Activated CD8-positive, alpha-beta memory T cell treated with anti-CD3 and anti-CD28 coated beads for 24 hours (primary cell): ENCODE measurements at regions not wholly inside any gene's neighbourhood (a gene's known extent, or its start where the extent isn't known, plus 50 kb on each side); places are given as distances from the start of the nearest gene placed in this dataset.
"Not testable (repeated sequence)": the region's sequence is repeated elsewhere in the genome, so short reads cannot be mapped to it uniquely, and the experiment has no call there.

Experiments
- DNase-seq: peaks from one replicate; pipeline ENCODE4 v3.0.0-alpha.2; 2020

DNA sequence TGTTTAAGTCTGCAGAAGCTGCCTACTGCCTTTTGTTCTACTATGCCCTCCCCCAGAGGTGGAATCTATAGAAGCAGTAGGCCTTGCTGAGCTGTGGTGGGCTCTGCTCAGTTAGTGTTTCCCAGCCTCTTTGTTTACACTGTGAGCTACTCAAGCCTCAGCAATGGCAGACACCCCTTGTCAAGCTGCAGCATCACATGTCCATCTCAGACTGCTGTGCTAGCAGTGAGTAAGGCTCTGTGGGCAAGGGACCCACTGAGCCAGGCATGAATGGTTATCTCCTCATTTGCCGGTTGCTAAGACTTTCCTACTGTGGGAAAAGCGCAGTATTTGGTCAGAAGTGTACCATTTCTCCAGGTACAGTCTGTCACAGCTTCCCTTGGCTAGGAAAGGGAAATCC lies 167.4 kb upstream of the IGFBP3 start:
- DNase-seq, result not testable (repeated sequence)

DNA sequence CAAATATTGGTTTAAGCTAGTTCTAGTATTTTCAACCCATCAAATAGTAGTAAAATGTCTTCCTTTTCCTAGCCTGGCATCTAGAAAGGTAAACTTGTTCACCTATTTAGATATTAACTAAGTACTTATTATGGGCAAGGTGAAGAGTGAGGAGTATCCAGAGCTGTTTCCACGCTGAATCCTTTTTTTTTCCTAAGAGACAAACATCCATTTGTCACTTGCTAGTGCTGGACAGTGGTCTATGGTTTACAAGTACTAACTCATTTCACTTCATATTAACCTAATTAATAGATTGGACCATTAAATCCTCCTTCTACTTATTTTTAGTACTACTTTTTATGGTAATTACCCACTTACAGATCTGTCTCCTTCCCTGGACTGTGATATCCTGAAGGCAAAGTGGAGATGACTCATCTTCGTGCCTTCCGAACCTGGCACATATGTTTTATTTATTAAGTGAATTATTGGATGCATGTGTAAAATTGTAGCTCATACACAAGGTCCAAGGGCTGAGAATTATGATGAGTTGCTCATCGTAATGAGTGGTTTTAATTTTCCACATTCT lies 159.6 kb upstream of the IGFBP3 start:
- no peak for DNase-seq

DNA sequence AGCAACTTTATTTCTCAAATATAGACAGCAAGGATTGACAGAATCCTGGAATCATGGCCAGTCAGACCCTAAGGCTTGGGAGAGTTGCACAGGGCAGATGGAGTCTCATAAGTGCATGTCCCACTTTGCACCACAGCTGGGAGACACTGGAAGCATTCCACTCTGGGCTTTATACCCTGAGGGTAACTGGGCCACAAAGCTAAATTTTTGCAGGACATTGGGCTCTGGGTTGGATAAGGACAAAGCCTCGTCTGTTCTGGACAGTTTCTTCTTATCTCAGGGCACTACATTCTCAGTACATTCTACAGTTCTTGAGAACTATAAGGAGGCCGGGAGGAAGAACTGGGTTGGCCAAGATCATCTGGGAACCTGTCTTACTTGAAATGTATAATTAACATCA lies 158.3 kb upstream of the IGFBP3 start:
- no peak for DNase-seq

DNA sequence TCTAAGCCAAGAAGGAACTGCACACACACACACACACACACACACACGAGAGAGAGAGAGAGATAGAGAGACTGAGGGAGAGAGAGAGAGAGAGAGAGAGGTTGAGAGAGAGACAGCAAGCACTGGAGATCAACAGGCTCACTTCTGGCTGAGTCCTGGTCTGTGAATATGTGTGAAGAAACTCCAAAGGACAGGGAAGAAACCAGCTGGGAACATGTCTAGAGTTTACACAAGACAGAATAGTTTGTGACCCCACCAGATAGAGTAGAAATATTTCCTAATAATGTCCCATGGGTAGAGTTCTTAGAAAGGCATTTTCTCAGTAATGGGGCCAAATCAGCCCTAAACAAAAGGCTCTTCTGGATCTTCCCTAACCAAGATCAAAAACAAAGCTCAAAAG lies 155.5 kb upstream of the IGFBP3 start:
- no peak for DNase-seq

DNA sequence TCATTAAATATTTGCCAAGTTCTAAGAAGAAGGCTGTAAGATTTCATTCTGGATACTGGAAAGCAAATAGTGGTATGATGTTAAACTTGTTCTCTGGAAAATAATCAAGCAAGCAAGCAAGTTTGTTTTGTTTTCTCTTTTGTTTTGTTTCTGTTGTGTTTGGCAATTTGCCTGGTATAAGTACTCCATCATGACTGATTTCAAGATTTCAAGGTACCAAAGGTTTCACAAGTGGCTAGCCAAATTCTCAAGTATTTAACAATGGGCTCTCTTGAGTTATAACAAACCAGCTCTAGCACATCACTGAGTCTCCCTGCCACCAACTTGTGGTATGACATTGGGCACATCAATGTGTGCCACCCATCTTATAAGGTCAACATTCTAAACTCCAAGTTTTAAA lies 151.7 kb upstream of the IGFBP3 start:
- no peak for DNase-seq

DNA sequence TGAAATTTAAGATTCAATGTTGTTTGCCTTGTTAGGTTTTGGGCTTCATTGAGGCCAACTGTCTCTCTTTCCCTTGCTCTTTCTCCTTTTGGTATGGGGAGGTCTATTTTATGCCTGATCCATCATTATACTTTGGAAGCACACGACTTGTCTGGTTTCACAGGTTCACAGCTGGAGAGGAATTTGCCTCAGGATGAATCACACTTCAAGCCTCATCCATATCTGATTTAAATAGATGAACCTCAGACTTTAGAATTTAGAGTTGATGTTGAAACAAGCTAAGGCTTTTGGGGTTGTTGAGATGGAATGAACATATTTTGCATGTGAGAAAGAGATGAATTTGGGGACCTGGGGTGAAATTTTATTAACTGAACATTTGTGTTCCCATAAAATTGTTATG lies 150.5 kb upstream of the IGFBP3 start:
- no peak for DNase-seq

DNA sequence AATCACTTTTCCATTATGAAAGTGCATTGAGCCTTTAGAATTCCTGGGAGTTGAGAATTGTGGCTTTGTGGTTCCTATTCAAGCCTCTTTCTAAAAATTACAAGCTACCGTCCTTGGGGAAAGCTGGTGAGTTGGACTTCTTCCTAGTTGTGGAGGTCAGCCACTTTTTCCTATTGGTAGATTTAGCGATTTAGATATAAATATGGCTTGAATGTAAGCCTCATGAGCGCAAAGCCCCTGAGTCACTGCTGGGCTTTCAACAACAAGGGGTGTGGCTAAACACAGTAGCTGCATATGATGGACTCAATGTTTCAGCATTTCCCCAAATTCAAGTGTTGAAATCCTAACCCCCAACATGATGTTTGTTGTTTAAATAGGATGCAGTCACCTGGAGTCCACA lies 150.0 kb upstream of the IGFBP3 start:
- no peak for DNase-seq

DNA sequence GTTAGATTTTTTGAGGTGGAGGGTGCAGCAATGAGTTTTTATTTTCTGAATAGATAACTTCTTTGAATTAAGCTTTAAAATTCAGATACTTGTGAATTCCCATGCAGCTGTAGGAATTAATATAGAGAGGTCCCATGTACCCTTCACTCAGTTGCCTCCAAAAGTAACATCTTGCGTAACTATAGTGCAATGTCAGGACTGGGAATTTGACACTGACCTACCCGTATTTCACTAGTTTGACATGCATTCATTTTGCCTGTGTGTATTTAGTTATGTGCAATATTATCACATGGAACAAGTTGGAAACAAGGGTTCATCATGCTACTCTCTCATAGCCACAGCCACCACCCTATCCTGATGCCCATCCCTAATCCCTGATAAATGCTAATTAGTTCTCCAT lies 147.1 kb upstream of the IGFBP3 start:
- DNase-seq, result no peak

DNA sequence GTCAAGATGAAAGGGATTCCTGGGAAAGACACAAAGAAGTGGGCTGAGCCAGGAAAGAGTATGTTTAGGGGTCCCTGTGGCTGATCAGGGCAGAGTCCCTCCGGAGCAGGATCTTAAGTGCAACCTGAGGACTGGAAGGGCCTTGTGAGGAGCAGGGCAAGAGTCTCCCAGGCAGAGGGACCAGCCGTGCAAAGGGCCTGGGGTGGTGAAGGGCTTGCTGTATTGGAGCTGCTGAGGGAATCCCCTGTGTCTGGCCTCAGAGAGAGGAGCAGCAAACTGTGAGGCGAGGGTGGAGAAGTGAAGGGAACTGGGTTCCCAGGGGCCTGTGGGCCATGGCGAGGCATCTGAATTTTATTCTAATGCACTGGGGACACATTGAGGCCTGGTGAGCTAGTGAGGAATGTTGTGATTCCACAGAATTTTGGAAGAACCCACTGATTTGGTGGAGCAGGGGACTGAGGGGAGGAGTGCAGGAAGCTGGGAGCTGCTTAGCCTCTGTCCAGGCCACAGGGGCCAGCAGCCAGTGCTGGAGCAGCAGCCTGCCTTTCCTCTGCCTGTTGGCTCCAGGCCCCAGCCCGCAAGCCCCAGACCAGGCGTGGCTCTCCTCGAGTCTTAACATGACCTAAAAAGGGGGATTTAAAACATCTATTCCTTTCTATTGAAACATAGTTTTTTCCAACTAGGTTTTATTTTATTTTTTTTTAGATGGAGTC lies 138.4 kb upstream of the IGFBP3 start:
- no peak for DNase-seq

DNA sequence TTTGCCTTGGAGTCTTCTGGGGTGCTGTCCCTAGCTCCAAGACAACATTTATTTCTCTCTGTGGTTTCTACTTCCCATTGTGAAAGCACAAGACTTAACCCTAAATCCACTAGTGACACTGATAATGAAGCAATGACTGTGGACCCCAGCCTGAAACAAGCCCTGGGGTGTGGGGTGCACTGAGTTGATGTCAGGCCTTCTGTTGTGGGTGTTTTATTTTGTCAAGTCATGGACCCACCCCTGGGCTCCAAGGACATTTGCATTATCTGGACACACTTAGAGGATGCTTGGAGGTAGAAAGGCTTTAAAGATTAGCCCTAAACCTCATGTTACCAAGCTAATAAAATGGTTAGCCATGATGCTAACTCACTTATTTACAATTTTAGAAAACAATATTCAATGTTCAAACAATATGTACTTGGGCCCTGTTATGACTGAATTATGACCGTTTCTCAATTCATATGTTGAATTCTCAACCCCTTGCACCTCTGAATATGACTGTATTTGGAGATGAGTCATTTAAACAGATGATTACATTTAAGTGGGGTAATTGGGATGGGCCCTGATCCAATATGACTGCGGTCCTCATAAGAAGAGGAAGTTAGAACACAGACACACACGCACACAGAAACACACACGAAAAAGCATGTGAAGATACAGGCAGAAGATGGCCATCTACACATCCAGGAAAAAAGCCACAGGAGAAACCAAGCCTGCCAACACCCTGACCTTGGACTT lies 137.2 kb upstream of the IGFBP3 start:
- no peak for DNase-seq

DNA sequence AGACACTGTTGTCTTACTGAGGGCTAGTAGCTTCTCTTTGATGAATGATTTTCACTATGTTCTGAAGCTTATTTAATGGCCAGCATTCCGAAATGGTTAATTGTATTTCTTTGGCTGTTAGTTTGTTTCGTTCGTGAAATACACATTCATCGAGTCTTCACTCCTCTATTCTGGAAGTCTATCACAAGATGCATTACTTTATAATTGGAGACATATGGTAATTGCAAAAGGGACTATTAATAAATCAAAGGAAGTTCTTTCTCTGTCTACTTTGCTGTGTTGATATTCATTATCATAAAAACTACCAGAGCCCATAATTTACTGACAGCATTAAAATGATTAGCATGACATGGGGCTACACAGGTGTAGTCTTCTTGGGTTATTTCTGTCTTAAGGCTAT lies 133.8 kb upstream of the IGFBP3 start:
- DNase-seq, result no peak

DNA sequence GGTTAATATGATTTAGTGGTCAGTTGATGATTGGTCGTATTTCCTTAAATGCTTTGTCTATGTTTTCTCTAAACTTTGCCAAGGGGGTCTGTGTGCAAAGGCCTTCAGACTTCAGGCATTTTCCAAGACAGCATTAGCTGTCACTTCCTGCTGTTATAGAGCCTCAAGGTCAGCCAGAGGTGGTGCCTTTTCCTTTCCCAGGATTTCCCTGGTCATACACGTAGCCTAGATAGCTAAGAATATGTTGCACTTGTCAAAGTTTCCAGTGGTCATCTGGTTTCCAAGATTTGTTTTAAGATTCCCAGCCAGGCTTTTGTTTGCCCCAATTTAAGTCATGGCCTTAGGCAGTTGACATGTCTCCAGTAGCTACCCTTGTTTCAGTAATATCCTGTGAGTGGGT lies 133.2 kb upstream of the IGFBP3 start:
- DNase-seq, result no peak

DNA sequence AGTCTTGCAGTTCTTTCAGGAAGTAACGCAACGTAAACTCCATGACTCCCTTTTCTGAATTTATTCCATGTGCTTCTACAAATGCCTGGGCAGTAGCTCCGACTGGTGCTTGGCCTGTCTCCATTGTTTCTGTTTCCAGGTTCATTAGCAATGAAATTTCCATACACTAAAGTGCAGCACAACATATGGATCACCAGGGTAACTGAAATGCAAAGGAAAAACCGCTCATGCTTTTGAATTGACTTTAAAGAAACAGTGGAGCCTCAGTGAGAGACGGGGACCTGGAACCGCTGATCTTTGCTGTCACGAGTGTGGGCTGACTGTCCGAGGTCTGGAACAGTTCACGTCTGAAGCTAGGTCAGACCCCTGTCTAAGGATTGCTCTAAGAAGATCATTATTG lies 126.5 kb upstream of the IGFBP3 start:
- DNase-seq, result no peak

DNA sequence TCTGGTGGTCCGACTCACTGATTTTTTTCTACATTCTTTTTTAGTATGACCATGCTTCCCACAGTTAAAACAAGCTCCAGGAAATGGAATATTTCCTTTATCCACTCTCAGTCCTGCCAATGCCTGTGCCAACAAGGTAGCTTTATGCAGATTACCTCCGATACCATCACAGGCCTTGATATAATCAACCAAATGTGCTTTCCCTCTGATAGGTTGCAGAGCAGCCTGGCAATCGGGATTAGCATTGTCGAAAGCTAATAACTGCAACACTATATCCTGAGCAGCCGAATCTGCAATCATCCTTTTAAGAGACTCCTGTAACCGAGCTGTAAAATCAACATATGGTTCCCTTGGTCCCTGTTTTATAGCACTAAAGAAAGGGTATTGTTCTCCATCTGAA lies 122.3 kb upstream of the IGFBP3 start:
- not testable (repeated sequence) for DNase-seq

DNA sequence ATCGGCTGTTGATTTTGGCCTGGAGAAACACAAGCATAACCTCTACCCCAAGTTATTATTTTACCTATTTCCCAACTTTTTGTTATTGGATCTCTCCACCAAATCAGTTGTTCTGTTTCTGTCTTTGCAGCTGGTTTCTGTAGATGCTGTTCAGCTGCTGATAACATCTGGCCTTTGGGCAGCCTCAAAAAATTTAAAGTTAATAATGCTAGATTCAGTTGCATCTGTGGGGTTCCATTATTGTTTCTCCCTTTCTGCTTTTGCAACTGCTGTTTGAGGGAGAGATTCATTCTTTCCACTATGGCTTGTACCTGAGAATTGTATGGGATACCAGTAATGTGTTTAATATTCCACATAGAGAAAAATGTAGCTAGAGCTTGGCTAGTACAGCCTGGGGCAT lies 118.7 kb upstream of the IGFBP3 start:
- DNase-seq, result not testable (repeated sequence)

DNA sequence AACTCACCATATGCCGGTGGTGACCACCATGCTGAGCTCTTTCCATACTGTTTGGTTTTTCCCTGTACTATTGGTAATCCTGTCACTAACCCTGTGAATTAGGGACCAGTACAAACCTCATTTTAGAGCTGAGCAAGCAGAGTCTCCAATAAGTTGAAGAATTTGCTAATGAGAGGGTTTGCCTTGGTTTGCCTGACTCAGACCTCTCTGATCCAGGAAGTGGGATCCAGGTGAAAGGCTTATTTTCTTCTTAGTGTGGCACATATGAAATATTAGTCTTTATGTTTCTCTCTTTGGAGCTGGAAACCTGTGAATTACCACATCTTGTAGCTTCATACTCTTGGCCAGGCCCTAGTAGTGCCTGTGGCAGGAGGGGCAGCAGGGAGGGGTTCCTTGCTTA lies 114.1 kb upstream of the IGFBP3 start:
- DNase-seq, result no peak

DNA sequence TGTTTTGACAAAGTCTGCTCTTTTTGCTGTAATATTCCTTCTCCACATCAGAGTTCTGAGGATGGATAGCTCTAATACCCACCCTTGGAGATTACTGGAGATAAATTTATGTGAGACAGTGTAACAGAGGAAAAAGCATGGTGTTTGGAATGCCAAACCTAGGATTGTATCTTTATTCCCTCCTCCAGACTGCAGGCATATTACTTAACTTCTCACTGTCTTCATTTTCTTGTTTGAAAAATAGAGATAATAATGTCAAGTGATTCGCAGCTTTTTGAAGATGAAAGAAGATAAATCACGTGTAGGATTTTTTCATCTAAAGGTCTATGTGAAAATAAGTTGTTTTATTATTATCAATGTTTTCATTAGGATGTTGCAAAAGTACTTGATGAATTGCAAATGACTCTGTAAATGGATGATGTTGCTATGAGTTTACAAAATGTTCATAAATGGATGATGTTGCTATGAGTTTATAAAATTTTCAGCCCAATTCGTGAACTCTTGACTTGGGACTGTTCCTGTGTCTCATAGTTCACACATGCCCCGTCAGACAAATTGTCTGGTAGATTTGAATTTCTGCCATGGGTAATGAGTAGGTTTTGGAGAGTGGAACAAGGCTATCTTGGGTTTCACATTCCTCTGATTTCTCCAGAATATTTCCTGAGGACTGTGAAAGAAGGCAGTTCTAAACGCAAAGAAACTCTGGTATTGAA lies 113.1 kb upstream of the IGFBP3 start:
- no peak for DNase-seq

DNA sequence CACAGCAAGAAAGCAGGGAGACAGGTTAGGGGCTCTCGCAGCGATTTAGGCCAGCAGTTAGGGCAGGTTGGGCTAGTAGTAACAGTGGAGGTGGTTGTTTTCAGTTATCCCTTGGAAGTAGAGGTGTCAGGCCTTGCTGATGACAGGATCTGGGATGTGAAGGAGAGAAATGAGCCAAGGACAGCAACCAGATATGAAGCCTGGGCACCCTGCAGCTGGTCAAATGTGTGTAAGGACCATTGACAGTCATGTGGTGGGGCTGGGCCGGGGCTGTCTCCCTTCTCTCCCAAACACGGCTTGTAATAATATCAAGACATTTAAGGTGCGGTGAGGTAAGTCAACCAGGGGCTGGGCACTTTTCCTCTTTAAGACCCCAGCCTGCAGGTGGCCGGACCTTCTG lies 112.5 kb upstream of the IGFBP3 start:
- DNase-seq, result no peak

DNA sequence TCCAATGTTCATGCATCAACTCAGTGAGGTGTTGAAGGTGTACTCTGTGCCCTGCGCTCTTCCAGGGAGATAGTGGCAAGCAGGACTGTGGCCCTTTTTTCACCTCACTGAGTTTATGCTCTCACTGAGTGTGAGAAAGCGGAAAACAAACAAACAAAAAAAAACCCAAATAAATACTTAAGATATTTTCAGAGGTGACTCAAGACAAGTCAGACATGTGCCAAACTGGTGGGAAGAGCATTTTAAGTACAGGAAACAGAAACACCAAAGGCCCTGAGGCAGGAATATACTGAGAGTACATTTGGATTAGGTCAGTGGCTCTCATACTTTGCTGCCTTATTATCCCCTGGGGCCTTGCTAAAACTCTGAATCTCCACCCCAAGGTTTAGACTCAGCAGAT lies 111.9 kb upstream of the IGFBP3 start:
- DNase-seq, result no peak

DNA sequence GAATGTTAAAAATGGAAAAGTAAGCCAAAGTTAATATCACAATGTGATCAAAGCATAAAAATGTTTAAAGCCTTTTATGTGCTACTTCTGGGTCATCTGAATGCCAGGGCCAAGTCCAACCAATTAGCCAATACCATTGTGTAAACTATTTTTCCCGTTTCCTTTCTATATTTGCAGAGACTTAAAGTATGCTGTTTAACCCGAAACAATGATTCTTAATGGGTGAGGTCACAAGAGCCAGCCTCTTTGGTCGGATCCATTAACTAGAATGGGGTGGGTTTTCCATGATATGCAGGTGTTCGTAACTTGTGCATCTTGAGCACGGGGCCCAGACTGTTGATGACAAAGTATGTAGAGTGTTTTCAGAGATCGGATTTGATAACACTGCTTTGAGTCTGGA lies 111.3 kb upstream of the IGFBP3 start:
- DNase-seq, result no peak

DNA sequence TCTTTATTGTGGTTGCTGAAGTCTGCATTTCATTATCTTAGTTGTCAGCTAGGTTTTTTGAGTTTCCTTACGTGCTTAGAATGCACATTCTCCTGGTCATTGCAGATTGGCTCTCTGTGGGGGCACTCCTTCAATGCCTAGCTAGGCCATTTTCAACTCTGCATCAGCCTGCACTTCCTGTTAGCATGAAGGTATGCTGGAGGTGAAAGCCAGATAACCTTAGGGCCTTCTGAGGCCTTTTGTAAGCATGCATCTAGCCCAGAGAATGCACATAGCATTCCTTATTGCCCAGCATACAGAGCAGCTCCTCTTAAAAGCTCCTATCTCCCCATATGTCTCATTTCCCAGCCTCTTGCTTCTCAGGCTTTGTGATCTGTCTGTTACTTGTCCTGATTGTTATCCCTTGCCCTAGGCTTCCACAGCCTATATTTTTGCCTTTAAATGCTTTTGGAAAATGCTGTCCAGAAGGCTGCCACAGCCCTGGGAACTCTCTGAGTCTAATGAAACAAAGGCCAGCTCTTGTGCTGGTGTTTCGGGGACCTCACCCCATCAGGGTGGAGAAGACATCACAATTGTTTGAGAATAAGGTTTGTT lies 108.1 kb upstream of the IGFBP3 start:
- no peak for DNase-seq

DNA sequence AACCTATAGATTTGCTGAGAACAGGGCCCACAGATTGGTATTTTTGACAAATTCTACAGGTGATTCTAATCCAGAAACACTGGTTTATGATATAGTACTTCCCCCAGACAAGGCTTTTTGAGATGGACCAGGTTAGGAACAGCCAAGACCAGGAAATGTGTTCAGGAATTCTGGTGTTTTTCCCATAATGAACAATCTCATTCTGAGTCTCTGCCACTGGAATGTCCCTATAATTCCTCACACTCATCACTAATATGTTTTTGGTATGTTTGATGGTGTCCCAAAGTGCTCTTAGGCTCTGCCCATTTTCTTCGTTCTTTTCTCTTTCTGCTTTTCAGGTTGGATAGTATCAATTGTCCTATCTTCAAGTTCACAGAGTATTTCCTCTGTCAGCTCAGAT lies 107.2 kb upstream of the IGFBP3 start:
- no peak for DNase-seq

DNA sequence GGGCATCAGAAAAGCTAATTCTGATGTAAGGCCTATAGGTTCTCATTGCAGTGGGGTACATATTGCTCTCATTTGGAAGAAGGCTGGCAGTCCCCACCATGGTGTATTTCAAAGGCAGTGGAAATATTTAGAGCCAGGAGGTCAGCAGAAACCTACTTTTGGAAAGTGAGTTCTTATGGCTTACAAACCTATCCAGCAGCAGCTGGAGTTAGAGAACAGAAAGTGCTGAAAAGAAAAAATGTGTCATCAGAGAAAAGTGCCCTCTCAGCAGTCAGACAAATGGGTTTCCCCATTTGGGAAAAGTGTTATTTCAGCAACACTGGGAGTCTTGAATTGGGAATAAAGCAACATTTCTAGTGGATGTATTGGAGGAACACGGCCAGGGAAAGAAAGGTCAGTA lies 105.7 kb upstream of the IGFBP3 start:
- DNase-seq, result no peak
